ENCODE measurements at regions not wholly inside any gene's neighbourhood (a gene's known extent, or its start where the extent isn't known, plus 50 kb on each side); places are given as distances from the start of the nearest gene placed in this dataset.
"Not testable (repeated sequence)": the region's sequence is repeated elsewhere in the genome, so short reads cannot be mapped to it uniquely, and the experiment has no call there.

DNA sequence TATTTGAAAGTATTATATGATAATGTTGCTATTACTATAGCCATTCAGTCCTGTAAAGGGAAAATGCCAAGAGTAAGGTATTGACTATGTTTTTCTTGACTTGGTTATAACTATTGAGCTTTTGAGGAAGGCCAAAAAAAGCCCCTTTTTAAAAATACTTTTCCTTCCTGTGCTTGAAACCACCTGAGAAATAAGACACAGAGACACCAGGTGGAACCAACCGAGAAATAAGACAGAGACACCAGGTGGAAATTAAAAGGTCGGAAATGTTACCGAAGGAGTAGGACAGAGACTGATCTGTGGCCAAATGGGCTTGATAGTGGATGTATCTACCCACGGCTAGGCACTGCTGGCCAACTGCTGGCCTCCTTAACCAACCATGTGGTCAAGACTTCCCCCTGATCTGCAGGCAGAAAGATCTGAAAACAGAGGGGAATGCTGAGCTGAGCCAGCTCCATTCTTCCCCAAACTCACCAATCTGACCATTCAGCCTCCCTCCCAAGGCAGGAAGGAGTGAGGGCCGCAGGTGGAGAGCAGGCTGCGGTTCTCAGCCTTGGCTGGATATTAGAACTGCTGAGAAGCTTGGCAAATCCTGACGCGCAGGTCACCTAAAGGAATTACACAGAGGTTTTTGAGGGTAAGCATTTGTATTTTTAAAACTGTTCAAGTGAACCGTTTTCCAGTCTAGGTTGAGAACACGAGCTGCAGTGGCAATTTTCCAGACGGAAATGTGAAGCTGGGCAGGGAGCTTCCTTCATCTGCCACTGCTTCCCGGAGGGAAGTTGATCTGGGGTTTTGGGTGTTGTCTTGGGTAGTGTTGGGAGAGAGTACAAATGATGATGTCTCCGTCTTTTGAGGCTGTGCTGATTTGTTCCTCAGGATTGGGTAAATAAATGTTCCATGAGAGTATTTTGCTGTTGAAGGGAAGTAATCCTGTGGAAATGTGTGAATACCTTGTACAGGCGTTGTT lies 121.7 kb upstream of the EXOC2 start:
- no peak overlapping the region for H3K4me3 ChIP-seq (ENCODE audit: low read length in 3 of 3)
- H3K9ac ChIP-seq (ENCODE audit: low read depth in 1 of 3, low read length in 3 of 3) = no peak overlapping the region
- H3K4me1 ChIP-seq (ENCODE audit: control insufficient read depth in 3 of 3, insufficient read depth in 3 of 3, low read length in 3 of 3) = peaks cover 6 to 11% (median 7%) of the 10 kb centered on the region in 3 donors
- no peaks in the 10 kb centered on the region for H3K9me3 ChIP-seq (ENCODE audit: control insufficient read depth in 3 of 3, low read length in 3 of 3)
- peaks cover 0 to 3% (median 0%) of the 10 kb centered on the region in 3 donors for H3K27me3 ChIP-seq (ENCODE audit: control insufficient read depth in 3 of 3, insufficient read depth in 3 of 3, low read length in 3 of 3)
- peak overlapping the region; percentile 51 for H3K27ac ChIP-seq (ENCODE audit: low read depth, low read length)
- peaks cover 0 to 7% (median 5%) of the 10 kb centered on the region in 3 donors for H3K36me3 ChIP-seq (ENCODE audit: control insufficient read depth in 3 of 3, insufficient read depth in 3 of 3, low read length in 3 of 3)

DNA sequence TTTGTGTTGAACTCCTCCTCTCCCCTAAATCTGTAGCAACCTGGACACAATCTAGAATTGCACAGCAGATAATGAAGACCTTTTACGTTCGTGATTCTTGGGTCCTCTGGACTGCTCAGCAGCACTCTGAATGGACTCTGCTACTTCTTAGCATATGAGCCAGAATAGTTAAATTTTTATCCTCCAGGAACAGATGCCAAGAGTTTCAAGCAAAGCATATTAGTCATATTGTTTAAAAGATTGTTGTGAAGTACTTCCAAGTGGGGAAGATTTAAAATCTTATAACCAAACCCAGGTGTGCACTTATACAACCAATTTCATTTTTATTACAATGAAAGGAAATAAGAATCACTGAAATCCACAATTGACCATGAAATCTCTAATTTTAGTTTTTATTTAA lies 118.9 kb upstream of the EXOC2 start:
- Histone ChIP-seq H3K36me3 (ENCODE audit: control insufficient read depth in 3 of 3, insufficient read depth in 3 of 3, low read length in 3 of 3) (peaks cover 0 to 9% (median 4%) of the 10 kb centered on the region in 3 donors), H3K9ac (ENCODE audit: low read depth in 1 of 3, low read length in 3 of 3) (no peak overlapping the region), H3K4me1 (ENCODE audit: control insufficient read depth in 3 of 3, insufficient read depth in 3 of 3, low read length in 3 of 3) (peaks cover 6 to 11% (median 7%) of the 10 kb centered on the region in 3 donors), H3K9me3 (ENCODE audit: control insufficient read depth in 3 of 3, low read length in 3 of 3) (no peaks in the 10 kb centered on the region), H3K4me3 (ENCODE audit: low read length in 3 of 3) (no peak overlapping the region), H3K27me3 (ENCODE audit: control insufficient read depth in 3 of 3, insufficient read depth in 3 of 3, low read length in 3 of 3) (peaks cover 0 to 3% (median 0%) of the 10 kb centered on the region in 3 donors), H3K27ac (ENCODE audit: low read depth, low read length) (no peak overlapping the region)

DNA sequence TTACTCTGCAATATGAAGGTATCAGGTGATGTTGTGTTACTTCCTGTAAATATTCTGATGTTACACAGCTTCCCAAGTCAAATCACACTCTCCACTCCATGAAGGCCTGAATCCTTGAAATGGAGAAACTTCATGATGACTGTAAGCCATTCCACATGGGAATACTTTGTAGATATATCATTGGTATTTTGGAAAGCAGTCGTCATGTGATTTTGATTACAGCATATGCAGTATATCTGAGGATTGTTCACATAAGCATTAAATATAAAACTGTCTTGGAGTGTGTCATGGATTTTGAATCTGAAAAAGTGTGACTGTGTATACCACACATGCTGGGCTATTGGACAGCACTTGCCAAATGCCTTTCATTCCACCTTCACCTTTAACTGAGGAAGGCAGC lies 118.3 kb upstream of the EXOC2 start:
- Histone ChIP-seq H3K27me3 (ENCODE audit: control insufficient read depth in 3 of 3, insufficient read depth in 3 of 3, low read length in 3 of 3) (no peaks in the 10 kb centered on the region), H3K27ac (ENCODE audit: low read depth, low read length) (no peak overlapping the region), H3K36me3 (ENCODE audit: control insufficient read depth in 3 of 3, insufficient read depth in 3 of 3, low read length in 3 of 3) (peaks cover 0 to 5% (median 2%) of the 10 kb centered on the region in 3 donors), H3K9ac (ENCODE audit: low read depth in 1 of 3, low read length in 3 of 3) (no peak overlapping the region), H3K4me1 (ENCODE audit: control insufficient read depth in 3 of 3, insufficient read depth in 3 of 3, low read length in 3 of 3) (peaks cover 6 to 11% (median 7%) of the 10 kb centered on the region in 3 donors), H3K9me3 (ENCODE audit: control insufficient read depth in 3 of 3, low read length in 3 of 3) (no peaks in the 10 kb centered on the region), H3K4me3 (ENCODE audit: low read length in 3 of 3) (no peak overlapping the region)

DNA sequence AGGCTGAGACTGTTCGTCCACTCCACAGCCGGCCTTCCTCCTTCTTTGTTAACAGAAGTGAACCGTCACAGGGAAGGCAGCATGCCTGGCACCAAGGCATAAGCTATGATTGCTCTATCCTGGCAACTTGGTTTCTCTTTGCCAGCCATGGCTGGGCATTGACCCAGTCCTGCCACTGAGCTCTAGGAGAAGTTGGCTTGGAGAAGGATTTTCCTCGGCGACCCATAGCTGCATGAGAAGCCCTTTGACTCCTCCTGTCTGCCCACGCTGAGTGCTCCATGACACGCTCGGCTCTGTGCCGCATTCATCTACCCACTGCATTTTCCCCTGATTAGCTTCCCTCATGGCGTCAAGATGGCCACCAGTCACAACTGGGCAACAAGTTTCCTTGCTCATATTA lies 111.8 kb upstream of the EXOC2 start:
- Histone ChIP-seq H3K4me1 (ENCODE audit: control insufficient read depth in 3 of 3, insufficient read depth in 3 of 3, low read length in 3 of 3) (peaks cover 0 to 9% (median 0%) of the 10 kb centered on the region in 3 donors), H3K27me3 (ENCODE audit: control insufficient read depth in 3 of 3, insufficient read depth in 3 of 3, low read length in 3 of 3) (peaks cover 0 to 4% (median 0%) of the 10 kb centered on the region in 3 donors), H3K9me3 (ENCODE audit: control insufficient read depth in 3 of 3, low read length in 3 of 3) (no peaks in the 10 kb centered on the region), H3K4me3 (ENCODE audit: low read length in 3 of 3) (no peak overlapping the region), H3K36me3 (ENCODE audit: control insufficient read depth in 3 of 3, insufficient read depth in 3 of 3, low read length in 3 of 3) (peaks cover 0 to 4% (median 0%) of the 10 kb centered on the region in 3 donors), H3K9ac (ENCODE audit: low read depth in 1 of 3, low read length in 3 of 3) (no peak overlapping the region), H3K27ac (ENCODE audit: low read depth, low read length) (no peak overlapping the region)

DNA sequence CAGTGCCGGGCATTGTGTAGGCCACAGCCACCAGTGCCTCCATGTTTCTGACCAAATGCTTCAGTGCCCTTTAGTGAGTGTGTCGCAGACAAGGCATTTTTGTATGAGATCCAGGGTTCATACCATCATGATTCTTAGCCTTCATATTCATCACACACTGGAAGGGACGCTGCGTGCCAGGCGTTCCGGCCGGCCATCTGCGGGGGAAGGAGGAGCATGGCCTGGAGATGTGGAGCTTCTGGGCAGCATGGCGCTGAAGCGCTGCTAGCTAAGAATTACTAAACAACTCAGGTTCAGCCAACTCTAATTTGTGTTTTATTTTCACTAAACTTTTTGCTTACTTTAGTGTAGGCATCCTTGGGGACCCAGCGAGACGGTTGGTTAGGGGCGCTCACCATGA lies 111.4 kb upstream of the EXOC2 start:
- Histone ChIP-seq H3K4me3 (ENCODE audit: low read length in 3 of 3) (no peak overlapping the region), H3K36me3 (ENCODE audit: control insufficient read depth in 3 of 3, insufficient read depth in 3 of 3, low read length in 3 of 3) (peaks cover 0 to 1% (median 0%) of the 10 kb centered on the region in 3 donors), H3K9ac (ENCODE audit: low read depth in 1 of 3, low read length in 3 of 3) (no peak overlapping the region), H3K27ac (ENCODE audit: low read depth, low read length) (no peak overlapping the region), H3K9me3 (ENCODE audit: control insufficient read depth in 3 of 3, low read length in 3 of 3) (no peaks in the 10 kb centered on the region), H3K4me1 (ENCODE audit: control insufficient read depth in 3 of 3, insufficient read depth in 3 of 3, low read length in 3 of 3) (peaks cover 0 to 10% (median 0%) of the 10 kb centered on the region in 3 donors), H3K27me3 (ENCODE audit: control insufficient read depth in 3 of 3, insufficient read depth in 3 of 3, low read length in 3 of 3) (peaks cover 0 to 7% (median 0%) of the 10 kb centered on the region in 3 donors)

DNA sequence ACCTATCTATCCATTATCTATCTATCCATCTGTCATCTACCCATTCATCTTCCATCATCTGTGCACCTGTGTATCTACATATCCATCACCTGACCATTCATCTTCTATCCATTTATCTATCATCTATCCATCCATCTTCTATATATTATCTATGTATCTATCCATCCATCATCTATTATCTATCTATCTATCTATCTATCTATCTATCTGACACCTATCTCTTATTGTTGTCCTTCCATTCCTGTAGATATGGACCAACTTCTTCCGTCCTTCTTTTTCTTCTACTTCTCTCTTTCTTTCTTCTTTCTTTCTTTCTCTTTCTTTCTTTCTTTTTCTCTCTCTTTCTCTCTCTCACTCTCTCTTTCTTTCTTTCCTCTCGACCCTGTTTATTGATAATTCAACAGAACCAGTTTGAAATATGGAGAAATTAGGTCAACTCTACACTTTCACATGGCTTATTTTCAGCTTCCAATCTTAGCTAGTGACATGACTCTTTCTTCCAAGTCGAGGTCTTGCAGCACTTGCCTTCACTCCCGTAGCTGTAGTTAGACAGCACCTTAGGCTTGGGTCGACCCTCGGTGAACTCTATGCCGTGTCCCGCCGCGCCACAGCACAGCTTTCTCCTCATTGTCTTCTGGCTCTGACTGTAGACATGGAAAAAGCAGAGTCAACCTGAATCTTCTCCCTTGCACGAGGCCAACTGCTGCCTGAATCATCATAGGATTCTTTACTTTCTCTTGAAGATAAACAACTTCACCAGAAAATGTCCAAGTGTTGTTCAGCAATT lies 110.4 kb upstream of the EXOC2 start:
- H3K9ac ChIP-seq (ENCODE audit: low read depth in 1 of 3, low read length in 3 of 3) = no peak overlapping the region
- no peak overlapping the region for H3K27ac ChIP-seq (ENCODE audit: low read depth, low read length)
- H3K27me3 ChIP-seq (ENCODE audit: control insufficient read depth in 3 of 3, insufficient read depth in 3 of 3, low read length in 3 of 3) = peaks cover 0 to 7% (median 0%) of the 10 kb centered on the region in 3 donors

DNA sequence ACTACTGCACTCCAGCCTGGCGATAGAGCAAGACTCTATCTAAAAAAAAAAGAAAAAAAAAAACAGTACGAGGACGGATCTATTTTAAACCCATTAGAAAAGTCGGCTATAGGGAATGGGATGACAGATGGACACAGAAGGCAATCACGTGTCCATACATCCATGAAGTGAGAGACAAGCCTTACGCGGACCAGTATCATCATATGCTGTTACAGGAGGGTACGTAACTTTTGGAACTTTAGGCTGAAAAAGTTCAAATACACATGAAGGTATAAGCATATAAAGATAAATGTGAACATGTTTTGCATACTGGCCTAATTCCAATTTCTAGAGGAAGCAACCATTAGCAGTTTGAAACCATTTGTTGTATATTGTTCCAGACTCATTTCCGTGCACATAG lies 109.8 kb upstream of the EXOC2 start:
- Histone ChIP-seq H3K9me3 (ENCODE audit: control insufficient read depth in 3 of 3, low read length in 3 of 3) (no peaks in the 10 kb centered on the region), H3K4me1 (ENCODE audit: control insufficient read depth in 3 of 3, insufficient read depth in 3 of 3, low read length in 3 of 3) (peaks cover 0 to 10% (median 0%) of the 10 kb centered on the region in 3 donors), H3K4me3 (ENCODE audit: low read length in 3 of 3) (no peak overlapping the region), H3K36me3 (ENCODE audit: control insufficient read depth in 3 of 3, insufficient read depth in 3 of 3, low read length in 3 of 3) (no peaks in the 10 kb centered on the region), H3K27me3 (ENCODE audit: control insufficient read depth in 3 of 3, insufficient read depth in 3 of 3, low read length in 3 of 3) (peaks cover 0 to 7% (median 0%) of the 10 kb centered on the region in 3 donors), H3K9ac (ENCODE audit: low read depth in 1 of 3, low read length in 3 of 3) (no peak overlapping the region), H3K27ac (ENCODE audit: low read depth, low read length) (no peak overlapping the region)

More for the DNA sequence above, 110.4 kb upstream of the EXOC2 start:
- Histone ChIP-seq H3K4me1 (ENCODE audit: control insufficient read depth in 3 of 3, insufficient read depth in 3 of 3, low read length in 3 of 3) (peaks cover 0 to 10% (median 0%) of the 10 kb centered on the region in 3 donors), H3K4me3 (ENCODE audit: low read length in 3 of 3) (no peak overlapping the region), H3K36me3 (ENCODE audit: control insufficient read depth in 3 of 3, insufficient read depth in 3 of 3, low read length in 3 of 3) (no peaks in the 10 kb centered on the region), H3K9me3 (ENCODE audit: control insufficient read depth in 3 of 3, low read length in 3 of 3) (no peaks in the 10 kb centered on the region)

DNA sequence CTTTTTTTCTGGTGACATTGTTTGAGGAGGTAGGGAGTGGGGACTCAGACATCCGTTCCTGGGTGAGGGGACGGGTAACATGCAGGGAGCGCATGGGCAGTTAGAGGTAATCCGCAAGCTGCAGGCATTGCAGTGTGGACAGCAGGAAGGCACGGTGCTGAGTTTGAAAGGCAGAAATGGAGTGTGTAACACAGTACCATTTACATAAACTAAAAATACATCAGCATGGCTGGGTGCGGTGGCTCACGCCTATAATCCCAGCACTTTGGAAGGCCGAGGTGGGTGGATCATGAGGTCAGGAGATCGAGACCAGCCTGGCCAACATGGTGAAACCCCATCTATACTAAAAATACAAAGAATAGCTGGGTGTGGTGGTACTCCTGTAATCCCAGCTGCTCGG lies 109.3 kb upstream of the EXOC2 start:
- not testable (repeated sequence) for H3K27ac ChIP-seq (ENCODE audit: low read depth, low read length); H3K36me3 ChIP-seq (ENCODE audit: control insufficient read depth in 3 of 3, insufficient read depth in 3 of 3, low read length in 3 of 3); H3K9ac ChIP-seq (ENCODE audit: low read depth in 1 of 3, low read length in 3 of 3); H3K4me1 ChIP-seq (ENCODE audit: control insufficient read depth in 3 of 3, insufficient read depth in 3 of 3, low read length in 3 of 3); H3K9me3 ChIP-seq (ENCODE audit: control insufficient read depth in 3 of 3, low read length in 3 of 3); H3K27me3 ChIP-seq (ENCODE audit: control insufficient read depth in 3 of 3, insufficient read depth in 3 of 3, low read length in 3 of 3); H3K4me3 ChIP-seq (ENCODE audit: low read length in 3 of 3)

DNA sequence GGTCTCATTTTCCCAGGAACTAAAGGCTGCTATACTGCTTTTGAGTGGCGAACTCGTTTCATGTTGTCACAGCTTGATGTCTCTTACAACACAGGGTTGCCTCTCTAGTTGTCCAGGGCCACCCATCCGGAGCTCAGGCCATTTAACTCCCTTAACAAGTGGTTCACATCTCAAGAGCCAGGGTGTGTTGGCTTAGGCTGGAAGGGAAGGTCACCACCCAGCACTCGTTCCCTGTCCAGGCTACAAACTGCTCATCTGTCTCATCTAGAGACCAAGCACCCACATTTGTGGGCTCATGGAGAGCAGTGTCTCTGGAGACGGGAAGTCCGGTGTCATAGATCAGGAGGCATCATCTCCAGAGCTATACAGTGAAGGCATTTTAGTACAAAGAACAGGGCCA lies 106.8 kb upstream of the EXOC2 start:
- no peaks in the 10 kb centered on the region for H3K9me3 ChIP-seq (ENCODE audit: control insufficient read depth in 3 of 3, low read length in 3 of 3)
- no peak overlapping the region for H3K9ac ChIP-seq (ENCODE audit: low read depth in 1 of 3, low read length in 3 of 3)
- no peak overlapping the region for H3K4me3 ChIP-seq (ENCODE audit: low read length in 3 of 3)
- peaks cover 0 to 10% (median 0%) of the 10 kb centered on the region in 3 donors for H3K4me1 ChIP-seq (ENCODE audit: control insufficient read depth in 3 of 3, insufficient read depth in 3 of 3, low read length in 3 of 3)
- H3K27ac ChIP-seq (ENCODE audit: low read depth, low read length) = no peak overlapping the region
- H3K36me3 ChIP-seq (ENCODE audit: control insufficient read depth in 3 of 3, insufficient read depth in 3 of 3, low read length in 3 of 3) = no peaks in the 10 kb centered on the region
- H3K27me3 ChIP-seq (ENCODE audit: control insufficient read depth in 3 of 3, insufficient read depth in 3 of 3, low read length in 3 of 3) = peaks cover 3 to 15% (median 4%) of the 10 kb centered on the region in 3 donors

Measured in skeletal muscle tissue (tissue), 3 donors.